ENCODE measurements at regions not wholly inside any gene's neighbourhood (a gene's known extent, or its start where the extent isn't known, plus 50 kb on each side); places are given as distances from the start of the nearest gene placed in this dataset.

GRCh38 chr6:91580635-91581034 is 993.8 kb upstream of the MAP3K7 start:
- no peak overlapping the region for H3K4me3 ChIP-seq (replicated peaks; ENCODE audit: insufficient read depth, low read length)
- no peak for TF ChIP-seq SPI1 (IDR thresholded peaks at IDR 0.05; ENCODE audit: borderline replicate concordance, low read depth)
- no peak for TF ChIP-seq GABPA (IDR thresholded peaks at IDR 0.05; ENCODE audit: low read depth)
- no peak for TF ChIP-seq CTCF (IDR thresholded peaks at IDR 0.05; ENCODE audit: insufficient read depth, low read length)
- TF ChIP-seq REST (IDR thresholded peaks at IDR 0.05; ENCODE audit: insufficient replicate concordance, low read depth): no peak
- no peak for TF ChIP-seq POLR2AphosphoS5 (IDR thresholded peaks at IDR 0.05; ENCODE audit: low read depth)
- H3K27me3 ChIP-seq (ENCODE audit: insufficient read depth, poor library complexity, severe bottlenecking): no peaks in the 10 kb centered on the region
- no peak overlapping the region for H3K27ac ChIP-seq (replicated peaks)
- no peak for DNase-seq (ENCODE audit: low read depth in 1 of 2, low spot score in 1 of 2)

GRCh38 chr6:91575032-91575431 is 988.2 kb upstream of the MAP3K7 start:
- H3K27me3 ChIP-seq (ENCODE audit: insufficient read depth, poor library complexity, severe bottlenecking): no peaks in the 10 kb centered on the region
- DNase-seq (ENCODE audit: low read depth in 1 of 2, low spot score in 1 of 2): no peak
- H3K4me3 ChIP-seq (replicated peaks; ENCODE audit: insufficient read depth, low read length): no peak overlapping the region
- no peak overlapping the region for H3K27ac ChIP-seq (replicated peaks)
- no peak for TF ChIP-seq SPI1 (IDR thresholded peaks at IDR 0.05; ENCODE audit: borderline replicate concordance, low read depth)
- no peak for TF ChIP-seq REST (IDR thresholded peaks at IDR 0.05; ENCODE audit: insufficient replicate concordance, low read depth)
- TF ChIP-seq GABPA (IDR thresholded peaks at IDR 0.05; ENCODE audit: low read depth): no peak
- TF ChIP-seq CTCF (IDR thresholded peaks at IDR 0.05; ENCODE audit: insufficient read depth, low read length): no peak
- TF ChIP-seq POLR2AphosphoS5 (IDR thresholded peaks at IDR 0.05; ENCODE audit: low read depth): no peak

GRCh38 chr6:91573826-91574416 is 987.0 kb upstream of the MAP3K7 start:
- DNase-seq (ENCODE audit: low read depth in 1 of 2, low spot score in 1 of 2): no peak
- Histone ChIP-seq H3K27ac (replicated peaks) (no peak overlapping the region), H3K4me3 (replicated peaks; ENCODE audit: insufficient read depth, low read length) (no peak overlapping the region), H3K27me3 (ENCODE audit: insufficient read depth, poor library complexity, severe bottlenecking) (no peaks in the 10 kb centered on the region)
- no peak for TF ChIP-seq GABPA (IDR thresholded peaks at IDR 0.05; ENCODE audit: low read depth)

- no peak for TF ChIP-seq CTCF (IDR thresholded peaks at IDR 0.05; ENCODE audit: insufficient read depth, low read length)
- no peak for TF ChIP-seq REST (IDR thresholded peaks at IDR 0.05; ENCODE audit: insufficient replicate concordance, low read depth)
- no peak for TF ChIP-seq GABPA (IDR thresholded peaks at IDR 0.05; ENCODE audit: low read depth)
- no peak for TF ChIP-seq POLR2AphosphoS5 (IDR thresholded peaks at IDR 0.05; ENCODE audit: low read depth)
- no peak for TF ChIP-seq SPI1 (IDR thresholded peaks at IDR 0.05; ENCODE audit: borderline replicate concordance, low read depth)
- Histone ChIP-seq H3K27ac (replicated peaks) (no peak overlapping the region), H3K27me3 (ENCODE audit: insufficient read depth, poor library complexity, severe bottlenecking) (no peaks in the 10 kb centered on the region), H3K4me3 (replicated peaks; ENCODE audit: insufficient read depth, low read length) (no peak overlapping the region)
- no peak for DNase-seq (ENCODE audit: low read depth in 1 of 2, low spot score in 1 of 2)
Measured at GRCh38 chr6:91572878-91573277, 986.0 kb upstream of the MAP3K7 start.
